Stimulated activated CD4-positive, alpha-beta T cell treated with anti-CD3 and anti-CD28 coated beads, TNF-alpha, amount 100 ng/mL, for 24 hours (primary cell): ENCODE measurements at regions not wholly inside any gene's neighbourhood (a gene's known extent, or its start where the extent isn't known, plus 50 kb on each side); places are given as distances from the start of the nearest gene placed in this dataset.

Experiments
- DNase-seq, 3 experiments: peaks; one replicate each; pipeline ENCODE4 v3.0.0-alpha.2; 2020; ENCODE audit warnings: low read depth in 3 of 3

- DNase-seq: no peak
Observed at GRCh38 chr18:4854671-4855070, 342.4 kb downstream of the AKAIN1 start.

- no peak for DNase-seq
Observed at GRCh38 chr18:4851301-4851976, 345.6 kb downstream of the AKAIN1 start.

GRCh38 chr18:4847056-4847455, 350.0 kb downstream of the AKAIN1 start:
- DNase-seq: no peak

- DNase-seq: no peak
Observed at GRCh38 chr18:4844320-4844719, 352.7 kb downstream of the AKAIN1 start.

- DNase-seq: no peak
Observed at GRCh38 chr18:4843771-4844170, 353.3 kb downstream of the AKAIN1 start.

GRCh38 chr18:4842751-4843150, 354.3 kb downstream of the AKAIN1 start:
- DNase-seq: no peak

- DNase-seq: no peak
Observed at GRCh38 chr18:4842287-4842686, 354.8 kb downstream of the AKAIN1 start.

- DNase-seq: no peak
Observed at GRCh38 chr18:4839639-4840038, 357.4 kb downstream of the AKAIN1 start.

GRCh38 chr18:4836141-4836540, 360.9 kb downstream of the AKAIN1 start:
- no peak for DNase-seq

GRCh38 chr18:4831791-4832375, 365.2 kb downstream of the AKAIN1 start:
- no peak for DNase-seq

- no peak for DNase-seq
Observed at GRCh38 chr18:4831127-4831526, 365.9 kb downstream of the AKAIN1 start.

- DNase-seq: no peak
Observed at GRCh38 chr18:4823091-4823490, 368.0 kb upstream of the DLGAP1 start.

- no peak for DNase-seq
Observed at GRCh38 chr18:4821801-4822200, 366.7 kb upstream of the DLGAP1 start.

GRCh38 chr18:4817665-4818064, 362.6 kb upstream of the DLGAP1 start:
- no peak for DNase-seq

- no peak for DNase-seq
Observed at GRCh38 chr18:4813708-4814107, 358.6 kb upstream of the DLGAP1 start.

GRCh38 chr18:4808891-4809290, 353.8 kb upstream of the DLGAP1 start:
- no peak for DNase-seq

GRCh38 chr18:4807604-4808293, 352.6 kb upstream of the DLGAP1 start:
- DNase-seq: no peak

- DNase-seq: no peak
Observed at GRCh38 chr18:4806331-4806730, 351.2 kb upstream of the DLGAP1 start.

- DNase-seq: no peak
Observed at GRCh38 chr18:4802296-4802695, 347.2 kb upstream of the DLGAP1 start.

- DNase-seq: no peak
Observed at GRCh38 chr18:4801151-4801550, 346.0 kb upstream of the DLGAP1 start.

GRCh38 chr18:4797002-4797685, 342.0 kb upstream of the DLGAP1 start:
- no peak for DNase-seq

GRCh38 chr18:4789506-4789905, 334.4 kb upstream of the DLGAP1 start:
- DNase-seq: no peak

GRCh38 chr18:4781873-4782272, 326.8 kb upstream of the DLGAP1 start:
- DNase-seq: no peak
